ENCODE measurements at regions not wholly inside any gene's neighbourhood (a gene's known extent, or its start where the extent isn't known, plus 50 kb on each side); places are given as distances from the start of the nearest gene placed in this dataset.

DNA sequence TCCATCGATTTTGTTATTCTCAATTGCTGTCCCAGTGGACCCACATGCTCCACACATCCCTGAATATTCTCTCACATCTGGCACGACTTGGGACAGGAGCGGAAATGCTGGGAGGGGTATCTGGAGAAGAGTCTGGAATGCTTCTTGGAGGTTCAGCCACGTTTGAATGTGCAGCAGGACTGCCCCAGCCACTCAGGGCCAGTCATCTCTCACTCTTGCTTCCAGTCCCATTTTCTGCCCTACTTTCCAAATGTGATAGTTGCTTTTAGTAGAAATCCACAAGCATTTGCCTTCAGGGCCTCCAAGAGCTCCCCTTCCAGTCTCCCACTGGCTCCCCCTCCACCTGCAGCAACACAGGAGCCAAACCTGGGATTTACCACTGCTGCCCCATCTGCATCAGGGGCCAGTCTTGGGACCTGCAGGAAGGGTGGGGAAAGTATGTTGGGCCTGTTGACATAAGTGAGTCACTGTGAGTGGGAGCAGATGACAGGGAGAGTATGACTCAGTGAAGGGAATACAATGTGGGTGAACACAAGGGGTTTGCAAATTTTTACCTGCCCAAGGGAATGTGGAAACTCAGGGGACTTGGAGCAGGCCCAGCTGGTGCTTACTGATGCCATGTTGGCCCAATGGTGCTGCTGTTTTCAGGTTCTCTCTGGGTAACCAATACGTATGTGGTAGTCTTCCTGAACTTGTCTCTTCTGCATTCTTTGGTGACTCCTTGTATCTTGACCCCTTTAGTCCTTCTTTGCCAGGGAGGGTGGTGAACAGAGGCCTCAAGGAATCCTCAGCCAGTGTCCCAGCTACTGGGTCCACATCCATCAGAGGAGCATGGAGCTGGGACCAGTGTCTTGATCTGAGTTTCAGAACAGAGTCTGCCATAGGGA is 78.8 kb upstream of the CRHR1 start:
- no peaks in the 10 kb centered on the region for H3K9me3 ChIP-seq
- no peaks in the 10 kb centered on the region for H3K27me3 ChIP-seq
- no peak for DNase-seq
- TF ChIP-seq POLR2A (IDR thresholded peaks at IDR 0.05) = no peak
- TF ChIP-seq, protein P1, sequence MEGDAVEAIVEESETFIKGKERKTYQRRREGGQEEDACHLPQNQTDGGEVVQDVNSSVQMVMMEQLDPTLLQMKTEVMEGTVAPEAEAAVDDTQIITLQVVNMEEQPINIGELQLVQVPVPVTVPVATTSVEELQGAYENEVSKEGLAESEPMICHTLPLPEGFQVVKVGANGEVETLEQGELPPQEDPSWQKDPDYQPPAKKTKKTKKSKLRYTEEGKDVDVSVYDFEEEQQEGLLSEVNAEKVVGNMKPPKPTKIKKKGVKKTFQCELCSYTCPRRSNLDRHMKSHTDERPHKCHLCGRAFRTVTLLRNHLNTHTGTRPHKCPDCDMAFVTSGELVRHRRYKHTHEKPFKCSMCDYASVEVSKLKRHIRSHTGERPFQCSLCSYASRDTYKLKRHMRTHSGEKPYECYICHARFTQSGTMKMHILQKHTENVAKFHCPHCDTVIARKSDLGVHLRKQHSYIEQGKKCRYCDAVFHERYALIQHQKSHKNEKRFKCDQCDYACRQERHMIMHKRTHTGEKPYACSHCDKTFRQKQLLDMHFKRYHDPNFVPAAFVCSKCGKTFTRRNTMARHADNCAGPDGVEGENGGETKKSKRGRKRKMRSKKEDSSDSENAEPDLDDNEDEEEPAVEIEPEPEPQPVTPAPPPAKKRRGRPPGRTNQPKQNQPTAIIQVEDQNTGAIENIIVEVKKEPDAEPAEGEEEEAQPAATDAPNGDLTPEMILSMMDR (IDR thresholded peaks at IDR 0.05) = no peak
- H3K36me3 ChIP-seq = no peaks in the 10 kb centered on the region
- no peaks in the 10 kb centered on the region for H3K4me1 ChIP-seq
- no peak overlapping the region for H3K4me3 ChIP-seq
- H3K27ac ChIP-seq = no peak overlapping the region

GRCh38 chr17:45706033-45706432 is 78.1 kb upstream of the CRHR1 start:
- Histone ChIP-seq H3K9me3 (no peaks in the 10 kb centered on the region), H3K4me3 (no peak overlapping the region), H3K27me3 (no peaks in the 10 kb centered on the region), H3K27ac (no peak overlapping the region), H3K36me3 (no peaks in the 10 kb centered on the region), H3K4me1 (no peaks in the 10 kb centered on the region)
- no peak for DNase-seq
- no peak for TF ChIP-seq POLR2A (IDR thresholded peaks at IDR 0.05)
- TF ChIP-seq, protein P1 (IDR thresholded peaks at IDR 0.05) = no peak

GRCh38 chr17:45708707-45709290 is 75.3 kb upstream of the CRHR1 start:
- Histone ChIP-seq H3K9me3 (no peaks in the 10 kb centered on the region), H3K4me1 (no peaks in the 10 kb centered on the region), H3K4me3 (no peak overlapping the region), H3K27ac (no peak overlapping the region), H3K27me3 (no peaks in the 10 kb centered on the region), H3K36me3 (no peaks in the 10 kb centered on the region)
- TF ChIP-seq POLR2A (IDR thresholded peaks at IDR 0.05) = no peak
- TF ChIP-seq, protein P1 (IDR thresholded peaks at IDR 0.05) = no peak
- DNase-seq = no peak

DNA sequence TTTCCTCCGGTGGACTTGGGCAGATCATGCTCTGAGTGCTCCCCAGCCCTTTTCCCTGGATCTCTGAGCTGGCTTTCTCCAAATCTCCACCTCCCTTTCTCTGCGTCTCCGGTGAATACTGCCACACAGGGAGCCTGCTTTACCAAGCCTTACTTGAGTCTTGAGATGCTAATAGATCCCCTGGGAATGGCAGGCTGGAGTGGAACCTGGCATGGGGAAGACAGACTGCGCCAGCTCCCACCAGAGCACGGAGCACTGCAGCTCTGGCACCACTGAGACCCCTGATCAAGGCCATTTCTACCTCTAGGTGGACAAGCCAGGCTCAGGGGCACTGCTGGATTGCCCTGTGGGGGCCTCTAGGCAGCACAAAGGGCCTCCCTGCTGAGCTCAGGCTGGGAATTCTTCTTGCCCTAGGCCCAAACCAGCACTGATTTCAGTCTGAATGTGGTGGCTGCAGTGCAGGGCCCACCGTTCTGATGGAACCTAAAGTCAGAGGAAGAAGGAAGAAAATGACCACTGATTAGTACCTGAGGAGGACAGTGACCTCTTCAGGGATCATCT is 74.3 kb upstream of the CRHR1 start:
- no peaks in the 10 kb centered on the region for H3K36me3 ChIP-seq
- no peaks in the 10 kb centered on the region for H3K27me3 ChIP-seq
- TF ChIP-seq, protein P1 (IDR thresholded peaks at IDR 0.05) = no peak
- no peaks in the 10 kb centered on the region for H3K9me3 ChIP-seq
- no peak overlapping the region for H3K4me3 ChIP-seq
- no peak overlapping the region for H3K27ac ChIP-seq
- DNase-seq = no peak
- H3K4me1 ChIP-seq = no peaks in the 10 kb centered on the region

DNA sequence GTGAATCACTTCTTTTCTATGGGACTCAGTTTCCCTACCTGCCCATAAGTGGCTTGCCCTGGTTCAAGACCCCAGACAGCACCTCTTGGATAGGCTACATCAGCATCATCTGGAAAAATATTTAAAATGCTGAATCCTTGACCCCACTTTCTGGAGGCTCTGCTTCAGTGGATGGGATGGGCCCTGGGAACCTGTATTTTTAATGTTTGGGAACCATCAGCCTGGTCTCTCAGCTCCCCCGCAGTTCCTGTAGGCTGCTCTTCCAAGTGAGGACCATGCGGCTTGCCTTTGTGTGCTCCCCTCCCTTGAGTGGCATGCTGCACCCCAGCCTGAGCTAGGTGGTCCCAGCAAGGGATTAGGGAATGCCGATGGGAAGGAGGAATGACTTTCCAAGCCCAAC is 68.3 kb upstream of the CRHR1 start:
- Histone ChIP-seq H3K36me3 (no peaks in the 10 kb centered on the region), H3K4me3 (no peak overlapping the region), H3K9me3 (no peaks in the 10 kb centered on the region), H3K4me1 (no peaks in the 10 kb centered on the region), H3K27ac (no peak overlapping the region), H3K27me3 (no peaks in the 10 kb centered on the region)
- DNase-seq = no peak
- TF ChIP-seq, protein P1 (IDR thresholded peaks at IDR 0.05) = no peak
- no peak for TF ChIP-seq POLR2A (IDR thresholded peaks at IDR 0.05)
